ENCODE measurements at regions not wholly inside any gene's neighbourhood (a gene's known extent, or its start where the extent isn't known, plus 50 kb on each side); places are given as distances from the start of the nearest gene placed in this dataset.

DNA sequence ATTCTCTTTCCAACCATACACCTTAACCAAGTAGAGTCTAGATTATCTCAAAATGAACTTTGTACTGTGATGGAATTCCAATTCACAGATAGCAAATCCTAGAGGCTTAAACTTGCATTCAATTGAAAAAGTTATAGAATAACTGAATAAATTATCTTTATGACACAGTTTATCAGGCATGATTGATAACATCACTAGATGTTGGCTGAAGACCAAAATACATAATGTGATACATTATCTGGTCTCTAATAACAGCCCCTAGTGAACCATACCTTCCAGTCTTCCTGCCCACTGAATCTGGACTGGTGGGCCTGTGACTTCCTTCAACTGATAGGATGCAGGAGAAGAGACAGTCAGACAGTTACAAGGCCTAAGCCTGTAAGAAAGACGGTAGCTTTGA lies 165.2 kb upstream of the CMC1 start:
- no peaks in the 10 kb centered on the region for H3K9me3 ChIP-seq (replicated peaks; ENCODE audit: low read length)

DNA sequence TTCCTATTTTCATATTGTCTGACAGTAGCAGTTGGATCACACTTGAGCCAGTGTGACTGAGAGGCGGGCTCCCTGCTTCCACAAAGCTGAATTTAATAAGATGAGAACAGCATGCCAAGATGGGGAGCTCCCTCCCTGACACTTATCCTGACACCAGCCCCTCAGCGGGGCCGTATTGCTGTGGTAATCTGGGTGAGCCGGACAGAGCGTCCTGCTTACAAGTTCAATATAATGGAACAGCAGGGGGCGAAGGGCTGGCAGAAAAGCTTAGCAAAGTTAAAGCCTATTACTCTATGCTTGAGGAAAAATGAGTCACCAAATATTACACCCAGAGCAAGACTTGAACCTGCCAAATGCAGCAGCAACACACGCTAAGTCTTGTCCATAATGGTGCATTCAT lies 163.8 kb upstream of the CMC1 start:
- H3K9me3 ChIP-seq (replicated peaks; ENCODE audit: low read length): no peaks in the 10 kb centered on the region
- H3K4me3 ChIP-seq (ENCODE audit: low read length): no peak overlapping the region
- no peaks in the 10 kb centered on the region for H3K4me1 ChIP-seq (ENCODE audit: control insufficient read depth, insufficient read depth, low read length)
- no peak overlapping the region for H3K9ac ChIP-seq (ENCODE audit: low read depth, low read length)
- H3K4me2 ChIP-seq (ENCODE audit: low read length): no peak overlapping the region
- no peaks in the 10 kb centered on the region for H3K27me3 ChIP-seq (ENCODE audit: control insufficient read depth, insufficient read depth, low read length)
- no peaks in the 10 kb centered on the region for H3K36me3 ChIP-seq (ENCODE audit: insufficient read depth, low read length)

More for the DNA sequence above, 165.2 kb upstream of the CMC1 start:
- Histone ChIP-seq H3K4me3 (ENCODE audit: low read length) (no peak overlapping the region), H3K4me2 (ENCODE audit: low read length) (no peak overlapping the region), H3K27me3 (ENCODE audit: control insufficient read depth, insufficient read depth, low read length) (no peaks in the 10 kb centered on the region), H3K36me3 (ENCODE audit: insufficient read depth, low read length) (no peaks in the 10 kb centered on the region), H3K9ac (ENCODE audit: low read depth, low read length) (no peak overlapping the region), H3K4me1 (ENCODE audit: control insufficient read depth, insufficient read depth, low read length) (no peaks in the 10 kb centered on the region)

DNA sequence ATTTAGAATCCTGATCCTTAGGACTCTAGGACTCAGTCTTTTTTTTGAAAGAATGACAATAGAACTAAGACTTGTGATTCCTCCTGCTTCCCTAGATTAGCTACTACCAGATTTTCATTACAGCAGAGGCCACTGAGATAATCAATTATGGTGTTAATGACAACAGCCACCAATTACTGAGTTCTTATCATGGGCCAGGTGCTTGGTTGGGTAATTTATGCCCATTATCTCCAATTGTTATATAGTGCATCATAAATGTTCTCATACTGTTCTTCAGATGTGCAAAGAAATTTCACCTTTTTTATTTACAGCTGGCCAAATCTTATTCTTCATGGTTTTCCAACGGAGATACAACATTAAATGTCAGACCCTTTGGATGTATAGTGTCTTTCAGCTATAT lies 162.9 kb upstream of the CMC1 start:
- H3K27me3 ChIP-seq (ENCODE audit: control insufficient read depth, insufficient read depth, low read length): no peaks in the 10 kb centered on the region

DNA sequence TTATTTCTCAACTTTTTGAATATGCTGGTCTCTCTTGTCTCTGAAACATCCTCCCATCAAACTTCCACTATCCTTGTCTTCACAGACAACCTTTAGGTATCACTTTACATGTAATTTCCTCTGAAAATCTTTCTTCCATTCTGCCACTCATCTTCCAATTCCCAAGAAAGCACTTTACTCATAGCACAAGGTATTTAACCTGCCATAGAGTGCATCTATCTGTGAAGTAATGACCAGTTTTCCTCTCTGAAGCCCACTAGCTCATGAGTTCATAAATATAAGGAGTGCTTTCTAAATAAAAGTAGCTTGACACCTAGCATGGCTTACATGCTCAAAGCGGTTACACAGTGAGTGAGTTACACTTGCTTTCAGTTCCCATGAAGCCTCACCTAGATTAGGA lies 160.7 kb upstream of the CMC1 start:
- Histone ChIP-seq H3K27me3 (ENCODE audit: control insufficient read depth, insufficient read depth, low read length) (peaks cover 4% of the 10 kb centered on the region), H3K36me3 (ENCODE audit: insufficient read depth, low read length) (no peaks in the 10 kb centered on the region), H3K9ac (ENCODE audit: low read depth, low read length) (no peak overlapping the region), H3K4me1 (ENCODE audit: control insufficient read depth, insufficient read depth, low read length) (no peaks in the 10 kb centered on the region), H3K4me2 (ENCODE audit: low read length) (no peak overlapping the region), H3K4me3 (ENCODE audit: low read length) (no peak overlapping the region), H3K9me3 (replicated peaks; ENCODE audit: low read length) (no peaks in the 10 kb centered on the region)

More for the DNA sequence above, 162.9 kb upstream of the CMC1 start:
- Histone ChIP-seq H3K36me3 (ENCODE audit: insufficient read depth, low read length) (no peaks in the 10 kb centered on the region), H3K4me2 (ENCODE audit: low read length) (no peak overlapping the region), H3K4me3 (ENCODE audit: low read length) (no peak overlapping the region), H3K9ac (ENCODE audit: low read depth, low read length) (no peak overlapping the region), H3K4me1 (ENCODE audit: control insufficient read depth, insufficient read depth, low read length) (no peaks in the 10 kb centered on the region), H3K9me3 (replicated peaks; ENCODE audit: low read length) (no peaks in the 10 kb centered on the region)

DNA sequence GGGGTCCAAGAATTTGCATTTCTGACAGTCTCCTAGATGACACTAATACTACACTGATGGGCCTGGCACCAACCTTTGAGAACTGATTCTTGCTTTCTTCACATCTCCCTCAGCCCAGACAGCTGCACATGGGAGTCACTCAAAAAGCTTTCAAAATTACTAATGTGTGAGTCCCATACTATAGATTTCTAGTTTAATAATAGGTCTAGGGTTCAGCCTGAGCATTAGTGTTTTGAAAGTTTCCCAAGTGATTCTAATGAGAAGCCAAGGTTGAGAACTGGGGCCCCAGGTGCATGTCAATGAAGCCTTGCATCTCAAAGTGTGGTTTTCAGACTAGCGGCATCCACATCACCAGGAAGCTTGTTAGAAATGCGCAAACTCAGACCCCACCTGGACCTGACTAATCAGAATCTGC lies 159.9 kb upstream of the CMC1 start:
- peaks cover 4% of the 10 kb centered on the region for H3K27me3 ChIP-seq (ENCODE audit: control insufficient read depth, insufficient read depth, low read length)
- H3K36me3 ChIP-seq (ENCODE audit: insufficient read depth, low read length): no peaks in the 10 kb centered on the region
- H3K4me2 ChIP-seq (ENCODE audit: low read length): no peak overlapping the region
- H3K4me1 ChIP-seq (ENCODE audit: control insufficient read depth, insufficient read depth, low read length): no peaks in the 10 kb centered on the region
- no peak overlapping the region for H3K9ac ChIP-seq (ENCODE audit: low read depth, low read length)
- no peaks in the 10 kb centered on the region for H3K9me3 ChIP-seq (replicated peaks; ENCODE audit: low read length)
- no peak overlapping the region for H3K4me3 ChIP-seq (ENCODE audit: low read length)

DNA sequence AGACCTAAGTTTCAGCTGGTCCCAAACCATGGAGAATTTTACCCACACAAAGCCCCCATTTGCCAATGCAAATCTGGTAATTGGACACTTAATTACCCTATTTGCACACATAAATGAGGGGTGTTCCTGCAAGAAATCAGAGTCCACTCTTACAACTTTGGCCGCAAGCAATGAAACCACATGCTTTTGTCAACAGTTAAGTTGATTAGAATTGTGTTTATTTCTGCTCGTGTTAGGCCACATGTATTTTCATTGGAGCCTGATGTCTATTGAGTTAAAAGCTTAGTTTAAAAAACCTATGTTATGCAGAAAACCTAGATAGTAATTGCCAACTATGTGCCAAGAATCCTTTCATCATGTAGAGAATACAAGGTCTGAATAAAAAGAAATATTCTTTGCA lies 153.8 kb upstream of the CMC1 start:
- H3K4me2 ChIP-seq (ENCODE audit: low read length): no peak overlapping the region
- H3K36me3 ChIP-seq (ENCODE audit: insufficient read depth, low read length): no peaks in the 10 kb centered on the region
- no peak overlapping the region for H3K4me3 ChIP-seq (ENCODE audit: low read length)
- peaks cover 4% of the 10 kb centered on the region for H3K27me3 ChIP-seq (ENCODE audit: control insufficient read depth, insufficient read depth, low read length)
- no peaks in the 10 kb centered on the region for H3K9me3 ChIP-seq (replicated peaks; ENCODE audit: low read length)
- H3K9ac ChIP-seq (ENCODE audit: low read depth, low read length): no peak overlapping the region
- H3K4me1 ChIP-seq (ENCODE audit: control insufficient read depth, insufficient read depth, low read length): no peaks in the 10 kb centered on the region

DNA sequence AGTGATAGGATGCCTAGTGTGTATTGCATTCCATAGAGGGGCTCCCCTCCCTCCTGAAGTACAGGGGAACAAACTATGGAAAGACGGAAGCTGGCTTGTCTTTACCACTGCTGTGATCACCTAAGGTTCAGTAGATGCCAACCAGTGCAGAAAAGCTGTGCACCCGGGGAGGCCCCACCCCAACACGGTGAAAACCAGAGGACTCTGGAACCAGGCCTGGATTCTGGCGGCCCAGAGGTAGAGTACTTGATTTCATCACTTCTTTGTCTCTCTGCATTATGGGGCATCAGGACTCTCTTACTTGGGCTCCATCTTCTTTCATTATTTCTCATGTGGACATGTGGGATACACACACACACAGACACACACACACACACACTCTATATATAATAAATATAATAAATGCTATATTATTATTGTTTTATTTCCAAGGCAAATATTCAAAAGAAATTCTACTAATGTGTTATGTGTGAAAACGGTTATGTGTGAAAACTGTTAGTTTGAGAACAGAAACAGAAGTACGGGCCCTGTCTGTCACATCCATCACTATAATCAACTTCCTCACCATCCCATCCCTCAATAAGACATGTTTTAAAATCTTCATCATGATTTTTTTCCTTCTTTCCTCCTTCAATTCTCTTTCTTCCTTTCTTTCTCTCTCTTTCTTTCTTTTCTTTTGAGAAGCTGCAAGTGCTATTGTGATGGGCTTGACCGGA lies 152.4 kb upstream of the CMC1 start:
- no peak overlapping the region for H3K4me2 ChIP-seq (ENCODE audit: low read length)
- H3K36me3 ChIP-seq (ENCODE audit: insufficient read depth, low read length): no peaks in the 10 kb centered on the region
- no peaks in the 10 kb centered on the region for H3K4me1 ChIP-seq (ENCODE audit: control insufficient read depth, insufficient read depth, low read length)
- peaks cover 4% of the 10 kb centered on the region for H3K27me3 ChIP-seq (ENCODE audit: control insufficient read depth, insufficient read depth, low read length)
- H3K9ac ChIP-seq (ENCODE audit: low read depth, low read length): no peak overlapping the region
- no peak overlapping the region for H3K4me3 ChIP-seq (ENCODE audit: low read length)
- no peaks in the 10 kb centered on the region for H3K9me3 ChIP-seq (replicated peaks; ENCODE audit: low read length)

DNA sequence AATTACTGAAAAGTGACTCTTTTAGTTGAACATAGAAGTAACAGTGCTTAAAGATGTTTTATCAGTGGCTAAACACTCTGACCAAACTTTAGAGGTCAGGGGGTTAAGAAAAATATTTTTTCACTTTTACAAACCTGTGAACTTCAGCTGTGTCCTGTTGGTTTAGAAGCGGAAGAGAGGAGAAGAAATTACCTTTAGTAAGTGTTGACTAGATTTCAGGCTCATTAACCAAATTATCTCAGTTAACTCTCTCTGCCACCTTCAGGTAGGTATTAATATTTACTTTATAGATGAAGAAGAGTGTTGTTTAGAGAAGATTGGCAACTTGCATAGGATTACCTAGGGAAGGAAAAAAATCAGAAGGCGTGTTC lies 151.9 kb upstream of the CMC1 start:
- Histone ChIP-seq H3K9me3 (replicated peaks; ENCODE audit: low read length) (no peaks in the 10 kb centered on the region), H3K36me3 (ENCODE audit: insufficient read depth, low read length) (no peaks in the 10 kb centered on the region), H3K9ac (ENCODE audit: low read depth, low read length) (no peak overlapping the region), H3K27me3 (ENCODE audit: control insufficient read depth, insufficient read depth, low read length) (peaks cover 4% of the 10 kb centered on the region), H3K4me2 (ENCODE audit: low read length) (no peak overlapping the region), H3K4me1 (ENCODE audit: control insufficient read depth, insufficient read depth, low read length) (no peaks in the 10 kb centered on the region), H3K4me3 (ENCODE audit: low read length) (no peak overlapping the region)

DNA sequence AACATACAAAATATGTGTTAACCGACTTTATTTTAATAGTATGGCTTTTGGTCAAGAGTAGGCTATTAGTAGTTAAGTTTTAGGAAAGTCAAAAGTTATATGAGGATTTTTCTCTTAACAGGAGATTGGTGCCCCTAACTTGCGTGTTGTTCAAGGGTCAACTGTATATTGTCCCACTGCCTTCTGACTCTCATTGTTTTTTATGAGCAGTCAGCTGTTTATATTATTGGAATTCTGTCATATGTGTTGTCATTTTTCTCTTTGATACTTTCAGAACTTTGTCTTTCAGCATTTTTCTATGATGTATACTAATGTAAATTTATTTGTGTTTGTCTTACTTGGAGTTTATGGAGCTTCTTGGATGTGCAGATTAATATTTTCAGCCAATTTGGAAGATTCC lies 142.1 kb upstream of the CMC1 start:
- no peak overlapping the region for H3K4me3 ChIP-seq (ENCODE audit: low read length)
- no peaks in the 10 kb centered on the region for H3K27me3 ChIP-seq (ENCODE audit: control insufficient read depth, insufficient read depth, low read length)
- no peak overlapping the region for H3K9ac ChIP-seq (ENCODE audit: low read depth, low read length)
- no peaks in the 10 kb centered on the region for H3K4me1 ChIP-seq (ENCODE audit: control insufficient read depth, insufficient read depth, low read length)
- H3K36me3 ChIP-seq (ENCODE audit: insufficient read depth, low read length): no peaks in the 10 kb centered on the region
- H3K4me2 ChIP-seq (ENCODE audit: low read length): no peak overlapping the region
- no peaks in the 10 kb centered on the region for H3K9me3 ChIP-seq (replicated peaks; ENCODE audit: low read length)

DNA sequence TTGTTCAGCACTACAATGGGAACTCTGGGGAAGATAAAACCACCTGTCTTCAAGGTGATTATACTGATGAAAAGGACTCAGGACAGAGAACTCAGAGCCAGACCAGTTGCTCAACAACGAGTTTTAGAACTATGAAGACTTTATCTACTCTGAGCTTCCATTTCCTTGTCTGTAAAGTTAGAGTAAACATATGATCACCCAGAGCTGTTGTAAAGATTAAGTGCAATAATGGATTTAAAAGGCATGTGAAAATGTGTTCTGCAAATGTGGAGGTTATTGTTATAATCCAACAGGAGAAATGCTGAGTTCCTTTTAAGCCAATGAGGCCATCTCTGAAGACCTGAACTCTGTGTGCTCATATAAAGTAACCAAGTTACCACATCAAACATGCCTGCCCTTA lies 139.7 kb upstream of the CMC1 start:
- Histone ChIP-seq H3K36me3 (ENCODE audit: insufficient read depth, low read length) (no peaks in the 10 kb centered on the region), H3K9ac (ENCODE audit: low read depth, low read length) (no peak overlapping the region), H3K9me3 (replicated peaks; ENCODE audit: low read length) (no peaks in the 10 kb centered on the region), H3K4me3 (ENCODE audit: low read length) (no peak overlapping the region), H3K4me2 (ENCODE audit: low read length) (no peak overlapping the region), H3K4me1 (ENCODE audit: control insufficient read depth, insufficient read depth, low read length) (no peaks in the 10 kb centered on the region), H3K27me3 (ENCODE audit: control insufficient read depth, insufficient read depth, low read length) (no peaks in the 10 kb centered on the region)

DNA sequence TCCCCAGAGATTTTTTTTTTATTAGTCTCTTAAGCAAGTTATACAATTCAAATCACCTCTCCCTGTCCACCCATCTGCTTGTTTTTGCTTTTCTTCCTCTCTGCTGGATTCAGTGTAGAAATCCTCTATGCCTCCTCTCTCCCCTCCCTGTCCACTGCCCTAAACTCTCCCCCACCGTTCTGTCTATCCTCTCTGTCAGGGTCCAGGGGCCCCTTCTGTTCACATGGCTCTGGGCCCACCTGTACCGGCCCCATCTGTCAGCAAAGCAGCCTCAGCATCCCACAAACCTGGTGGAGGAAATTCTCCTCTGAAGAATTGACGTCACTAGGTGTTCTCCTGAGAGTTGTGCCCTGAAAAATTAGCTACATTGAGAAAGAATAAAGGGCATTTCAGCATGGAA lies 137.6 kb upstream of the CMC1 start:
- H3K27me3 ChIP-seq (ENCODE audit: control insufficient read depth, insufficient read depth, low read length): no peaks in the 10 kb centered on the region
- H3K36me3 ChIP-seq (ENCODE audit: insufficient read depth, low read length): no peaks in the 10 kb centered on the region
- H3K9me3 ChIP-seq (replicated peaks; ENCODE audit: low read length): no peaks in the 10 kb centered on the region
- no peaks in the 10 kb centered on the region for H3K4me1 ChIP-seq (ENCODE audit: control insufficient read depth, insufficient read depth, low read length)
- no peak overlapping the region for H3K9ac ChIP-seq (ENCODE audit: low read depth, low read length)
- no peak overlapping the region for H3K4me2 ChIP-seq (ENCODE audit: low read length)
- no peak overlapping the region for H3K4me3 ChIP-seq (ENCODE audit: low read length)

DNA sequence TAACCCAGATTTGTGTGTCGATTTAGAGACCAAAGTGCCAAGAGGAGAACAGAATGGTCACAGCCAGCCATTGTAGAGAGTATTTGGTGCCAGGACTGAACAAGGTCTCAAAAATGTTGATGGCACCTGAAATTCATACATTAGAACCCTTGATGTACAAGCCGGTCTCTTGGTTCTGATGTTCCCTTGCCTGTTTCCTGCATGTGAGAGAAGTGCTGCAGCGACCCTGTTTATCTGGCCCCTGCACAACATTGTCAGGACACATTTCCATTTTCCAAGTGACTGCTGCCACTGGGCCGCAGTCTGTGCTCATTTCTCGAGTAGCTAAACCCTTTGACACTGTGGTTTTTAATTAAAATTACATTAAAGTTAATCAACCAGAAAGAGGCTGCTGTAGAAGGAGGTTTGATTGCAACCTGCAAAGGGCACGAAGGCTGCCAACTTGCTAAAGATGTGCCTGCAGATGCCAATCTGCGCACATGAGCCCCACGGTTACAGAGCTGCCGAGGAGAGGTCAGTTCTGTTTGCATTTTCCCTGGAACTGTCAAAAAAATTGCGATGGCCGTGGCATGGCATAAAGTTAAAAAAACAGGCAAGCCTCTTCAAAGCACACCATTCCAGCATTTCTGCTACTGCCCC lies 136.4 kb upstream of the CMC1 start:
- Histone ChIP-seq H3K4me3 (ENCODE audit: low read length) (no peak overlapping the region), H3K9me3 (replicated peaks; ENCODE audit: low read length) (no peaks in the 10 kb centered on the region), H3K27me3 (ENCODE audit: control insufficient read depth, insufficient read depth, low read length) (no peaks in the 10 kb centered on the region), H3K36me3 (ENCODE audit: insufficient read depth, low read length) (no peaks in the 10 kb centered on the region), H3K4me2 (ENCODE audit: low read length) (no peak overlapping the region), H3K4me1 (ENCODE audit: control insufficient read depth, insufficient read depth, low read length) (no peaks in the 10 kb centered on the region), H3K9ac (ENCODE audit: low read depth, low read length) (no peak overlapping the region)

Measured in skeletal muscle satellite cell (primary cell).